ENCODE measurements at regions not wholly inside any gene's neighbourhood (a gene's known extent, or its start where the extent isn't known, plus 50 kb on each side); places are given as distances from the start of the nearest gene placed in this dataset.

DNA sequence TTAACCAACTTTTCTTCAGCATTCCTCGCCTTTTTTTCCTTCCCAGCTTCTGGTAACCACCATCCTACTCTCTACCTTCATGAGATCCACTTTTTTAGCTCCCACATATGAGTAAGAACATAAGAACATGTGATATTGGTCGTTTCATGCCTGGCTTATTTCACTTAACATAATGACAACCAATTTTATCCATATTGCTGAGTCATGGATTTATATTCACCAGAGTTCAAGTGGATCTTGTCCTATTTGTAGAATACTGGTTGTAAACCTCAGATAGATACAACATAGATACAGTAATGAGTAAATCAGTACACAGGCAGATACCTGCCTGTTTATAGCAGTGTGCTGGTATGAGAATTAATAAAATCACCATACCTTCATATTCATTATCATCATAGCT lies 412.0 kb upstream of the RBMS3 start:
- no peak overlapping the region for H3K4me3 ChIP-seq
- no peak for TF ChIP-seq POLR2AphosphoS5 (IDR thresholded peaks at IDR 0.05)
- DNase-seq (ENCODE audit: extremely low spot score), result no peak
- WGBS, result 64% methylated on average over 2 of the region's 2 CpGs
- no peaks in the 10 kb centered on the region for H3K27me3 ChIP-seq
- H3K27ac ChIP-seq (replicated peaks in 1 of 4), result no peak overlapping the region
- no peaks in the 10 kb centered on the region for H3K36me3 ChIP-seq
- H3K4me1 ChIP-seq, result no peaks in the 10 kb centered on the region
- H3K9me3 ChIP-seq, result no peaks in the 10 kb centered on the region
- intact Hi-C loops (cut with DNase I), result no loop called here

DNA sequence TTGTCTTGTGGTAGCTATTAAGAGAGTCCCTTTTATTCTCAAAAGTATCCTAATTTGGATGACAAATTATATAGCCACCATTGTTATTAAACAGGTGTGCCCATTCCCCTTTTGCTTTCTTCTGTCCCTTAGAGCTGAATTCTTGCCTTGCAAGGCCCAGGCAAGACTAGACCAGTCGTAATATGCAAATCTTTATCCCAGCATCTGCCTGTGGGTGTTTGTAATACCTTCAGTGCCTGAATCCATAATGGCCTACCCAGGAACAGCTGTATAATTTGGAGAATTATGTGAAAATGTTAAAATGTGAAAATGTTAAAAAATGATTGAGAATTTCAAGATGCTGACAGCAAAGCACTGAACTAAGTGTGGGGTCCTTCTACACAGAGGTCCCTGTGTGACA lies 403.0 kb upstream of the RBMS3 start:
- 94% methylated on average over 1 of the region's 1 CpG for WGBS
- H3K9me3 ChIP-seq, result no peaks in the 10 kb centered on the region
- no peaks in the 10 kb centered on the region for H3K36me3 ChIP-seq
- no peaks in the 10 kb centered on the region for H3K27me3 ChIP-seq
- no peak overlapping the region for H3K4me3 ChIP-seq
- DNase-seq (ENCODE audit: extremely low spot score), result no peak
- intact Hi-C loops (cut with DNase I), result no loop called here
- no peak overlapping the region for H3K27ac ChIP-seq (replicated peaks in 1 of 4)
- TF ChIP-seq, protein P1, sequence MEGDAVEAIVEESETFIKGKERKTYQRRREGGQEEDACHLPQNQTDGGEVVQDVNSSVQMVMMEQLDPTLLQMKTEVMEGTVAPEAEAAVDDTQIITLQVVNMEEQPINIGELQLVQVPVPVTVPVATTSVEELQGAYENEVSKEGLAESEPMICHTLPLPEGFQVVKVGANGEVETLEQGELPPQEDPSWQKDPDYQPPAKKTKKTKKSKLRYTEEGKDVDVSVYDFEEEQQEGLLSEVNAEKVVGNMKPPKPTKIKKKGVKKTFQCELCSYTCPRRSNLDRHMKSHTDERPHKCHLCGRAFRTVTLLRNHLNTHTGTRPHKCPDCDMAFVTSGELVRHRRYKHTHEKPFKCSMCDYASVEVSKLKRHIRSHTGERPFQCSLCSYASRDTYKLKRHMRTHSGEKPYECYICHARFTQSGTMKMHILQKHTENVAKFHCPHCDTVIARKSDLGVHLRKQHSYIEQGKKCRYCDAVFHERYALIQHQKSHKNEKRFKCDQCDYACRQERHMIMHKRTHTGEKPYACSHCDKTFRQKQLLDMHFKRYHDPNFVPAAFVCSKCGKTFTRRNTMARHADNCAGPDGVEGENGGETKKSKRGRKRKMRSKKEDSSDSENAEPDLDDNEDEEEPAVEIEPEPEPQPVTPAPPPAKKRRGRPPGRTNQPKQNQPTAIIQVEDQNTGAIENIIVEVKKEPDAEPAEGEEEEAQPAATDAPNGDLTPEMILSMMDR (IDR thresholded peaks at IDR 0.05), result no peak
- no peak for TF ChIP-seq EP300 (IDR thresholded peaks at IDR 0.05)
- TF ChIP-seq POLR2A (IDR thresholded peaks at IDR 0.05; ENCODE audit: low read depth), result no peak
- no peak for TF ChIP-seq POLR2AphosphoS5 (IDR thresholded peaks at IDR 0.05)
- H3K4me1 ChIP-seq, result no peaks in the 10 kb centered on the region

DNA sequence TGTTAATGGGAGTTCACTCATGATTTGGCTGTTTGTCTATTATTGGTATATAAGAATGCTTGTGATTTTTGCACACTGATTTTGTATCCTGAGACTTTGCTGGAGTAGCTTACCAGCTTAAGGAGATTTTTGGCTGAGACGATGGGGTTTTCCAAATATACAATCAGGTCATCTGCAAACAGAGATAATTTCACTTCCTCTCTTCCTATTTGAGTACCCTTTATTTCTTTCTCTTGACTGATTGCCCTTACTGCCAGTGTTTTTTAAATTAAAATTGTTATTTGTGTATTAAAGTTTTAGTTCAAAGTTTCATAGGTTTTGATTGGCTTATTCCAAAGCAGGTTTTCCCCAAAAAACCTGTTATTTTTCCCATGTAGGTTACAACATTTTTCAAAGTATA lies 390.5 kb upstream of the RBMS3 start:
- H3K9me3 ChIP-seq, result no peaks in the 10 kb centered on the region
- no peak overlapping the region for H3K27ac ChIP-seq (replicated peaks in 1 of 4)
- no peaks in the 10 kb centered on the region for H3K27me3 ChIP-seq
- TF ChIP-seq POLR2AphosphoS5 (IDR thresholded peaks at IDR 0.05) (no peak), EP300 (IDR thresholded peaks at IDR 0.05) (no peak), POLR2A (IDR thresholded peaks at IDR 0.05; ENCODE audit: low read depth) (no peak)
- TF ChIP-seq, protein P1 (IDR thresholded peaks at IDR 0.05), result no peak
- H3K36me3 ChIP-seq, result no peaks in the 10 kb centered on the region
- 79% methylated on average over 1 of the region's 1 CpG for WGBS
- no peaks in the 10 kb centered on the region for H3K4me1 ChIP-seq
- no peak for DNase-seq (ENCODE audit: extremely low spot score)
- H3K4me3 ChIP-seq, result no peak overlapping the region
- intact Hi-C loops (cut with DNase I), result no loop called here

DNA sequence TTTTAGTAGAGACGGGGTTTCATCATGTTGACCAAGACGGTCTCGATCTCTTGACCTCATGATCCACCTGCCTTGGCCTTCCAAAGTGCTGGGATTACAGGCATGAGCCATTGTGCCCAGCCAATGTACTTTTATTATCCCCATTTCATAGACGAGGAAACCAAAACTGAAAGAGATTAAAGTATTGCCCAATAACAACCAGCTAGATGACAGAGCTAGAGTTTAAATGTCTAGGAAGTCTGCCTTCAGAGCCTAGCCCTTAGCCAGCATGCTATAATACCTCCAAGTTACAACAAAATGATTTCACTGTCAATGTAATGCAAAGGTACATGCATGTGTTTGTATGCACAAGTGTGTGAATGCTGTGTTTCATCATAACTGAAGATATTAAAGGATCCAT lies 389.4 kb upstream of the RBMS3 start:
- Histone ChIP-seq H3K9me3 (no peaks in the 10 kb centered on the region), H3K36me3 (no peaks in the 10 kb centered on the region), H3K27me3 (no peaks in the 10 kb centered on the region), H3K27ac (replicated peaks in 1 of 4) (no peak overlapping the region), H3K4me1 (no peaks in the 10 kb centered on the region), H3K4me3 (no peak overlapping the region)
- no peak for TF ChIP-seq POLR2AphosphoS5 (IDR thresholded peaks at IDR 0.05)
- TF ChIP-seq, protein P1 (IDR thresholded peaks at IDR 0.05), result no peak
- TF ChIP-seq EP300 (IDR thresholded peaks at IDR 0.05), result no peak
- no peak for TF ChIP-seq POLR2A (IDR thresholded peaks at IDR 0.05; ENCODE audit: low read depth)
- intact Hi-C loops (cut with DNase I), result no loop called here
- 95% methylated on average over 4 of the region's 4 CpGs for WGBS
- DNase-seq (ENCODE audit: extremely low spot score), result no peak

DNA sequence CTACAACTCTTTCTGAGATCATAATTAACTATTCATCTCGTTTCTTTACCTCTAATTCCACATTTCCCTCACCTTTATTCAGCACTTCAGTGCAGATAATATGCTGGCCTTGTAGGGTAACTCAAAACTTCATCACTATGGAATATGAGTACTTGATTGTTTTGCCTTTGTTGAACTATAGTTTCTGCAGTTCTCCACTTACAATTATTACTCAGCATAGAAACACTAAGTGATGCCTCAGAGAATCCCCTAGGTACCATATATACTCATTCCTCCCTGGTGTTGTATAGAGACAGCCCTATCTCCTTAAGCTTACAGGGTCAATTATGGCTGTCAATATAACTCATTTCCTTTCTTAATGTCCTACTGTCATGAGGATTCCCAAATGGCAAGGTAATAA lies 380.6 kb upstream of the RBMS3 start:
- peaks cover 0 to 4% (median 0%) of the 10 kb centered on the region in 4 donors for H3K4me1 ChIP-seq
- H3K27me3 ChIP-seq, result no peaks in the 10 kb centered on the region

More for the DNA sequence above, 380.6 kb upstream of the RBMS3 start:
- WGBS, result 64% methylated on average over 1 of the region's 1 CpG
- H3K36me3 ChIP-seq, result no peaks in the 10 kb centered on the region
- TF ChIP-seq, protein P1 (IDR thresholded peaks at IDR 0.05), result no peak
- TF ChIP-seq EP300 (IDR thresholded peaks at IDR 0.05), result no peak
- TF ChIP-seq POLR2AphosphoS5 (IDR thresholded peaks at IDR 0.05), result no peak
- TF ChIP-seq POLR2A (IDR thresholded peaks at IDR 0.05; ENCODE audit: low read depth), result no peak
- H3K9me3 ChIP-seq, result no peaks in the 10 kb centered on the region
- H3K27ac ChIP-seq (replicated peaks in 1 of 4), result no peak overlapping the region
- intact Hi-C loops (cut with DNase I), result no loop called here
- DNase-seq (ENCODE audit: extremely low spot score), result no peak
- no peak overlapping the region for H3K4me3 ChIP-seq

Measured in esophagus muscularis mucosa (tissue), 4 donors.